Right renal pelvis (tissue), 4 donors: ENCODE measurements at regions not wholly inside any gene's neighbourhood (a gene's known extent, or its start where the extent isn't known, plus 50 kb on each side); places are given as distances from the start of the nearest gene placed in this dataset.

ENCODE experiments used
- DNase-seq, 4 donors: peaks; one replicate each; pipeline ENCODE4 v3.0.0-alpha.2; 2013; ENCODE audit warnings: low read depth in 4 of 4, low spot score in 3 of 4, missing footprints in 1 of 4

GRCh38 chr5:27568811-27569210 is 530.4 kb upstream of the CDH9 start:
- no peak for DNase-seq

GRCh38 chr5:27561408-27561807 is 523.0 kb upstream of the CDH9 start:
- DNase-seq: no peak

- DNase-seq: no peak
Measured at GRCh38 chr5:27548484-27548883, 510.1 kb upstream of the CDH9 start.

- no peak for DNase-seq
Measured at GRCh38 chr5:27535031-27535557, 496.7 kb upstream of the CDH9 start.

GRCh38 chr5:27532305-27532704 is 493.9 kb upstream of the CDH9 start:
- no peak for DNase-seq

- DNase-seq: no peak
Measured at GRCh38 chr5:27524515-27524914, 486.1 kb upstream of the CDH9 start.

- no peak for DNase-seq
Measured at GRCh38 chr5:27523629-27524028, 485.2 kb upstream of the CDH9 start.

GRCh38 chr5:27516437-27516836 is 478.1 kb upstream of the CDH9 start:
- DNase-seq: no peak

GRCh38 chr5:27511061-27511460 is 472.7 kb upstream of the CDH9 start:
- no peak for DNase-seq

GRCh38 chr5:27503813-27504212 is 465.4 kb upstream of the CDH9 start:
- DNase-seq: no peak

- DNase-seq: no peak
Measured at GRCh38 chr5:27502236-27502635, 463.9 kb upstream of the CDH9 start.

- no peak for DNase-seq
Measured at GRCh38 chr5:27497491-27497890, 459.1 kb upstream of the CDH9 start.

GRCh38 chr5:27494887-27495286 is 456.5 kb upstream of the CDH9 start:
- no peak for DNase-seq

GRCh38 chr5:27491746-27492439 is 453.5 kb upstream of the CDH9 start:
- DNase-seq: no peak

GRCh38 chr5:27491047-27491446 is 452.7 kb upstream of the CDH9 start:
- no peak for DNase-seq

- no peak for DNase-seq
Measured at GRCh38 chr5:27489701-27490100, 451.3 kb upstream of the CDH9 start.

- DNase-seq: no peak
Measured at GRCh38 chr5:27482663-27483062, 444.3 kb upstream of the CDH9 start.

- no peak for DNase-seq
Measured at GRCh38 chr5:27479859-27480258, 441.5 kb upstream of the CDH9 start.

- DNase-seq: no peak
Measured at GRCh38 chr5:27477550-27477949, 439.2 kb upstream of the CDH9 start.

- no peak for DNase-seq
Measured at GRCh38 chr5:27476356-27476988, 438.1 kb upstream of the CDH9 start.

- DNase-seq: no peak
Measured at GRCh38 chr5:27475063-27475462, 436.7 kb upstream of the CDH9 start.

GRCh38 chr5:27474395-27474794 is 436.0 kb upstream of the CDH9 start:
- DNase-seq: no peak

GRCh38 chr5:27474047-27474309 is 435.6 kb upstream of the CDH9 start:
- no peak for DNase-seq
